HG03571 (cell line): ENCODE measurements at regions not wholly inside any gene's neighbourhood (a gene's known extent, or its start where the extent isn't known, plus 50 kb on each side); places are given as distances from the start of the nearest gene placed in this dataset.
"Not testable (repeated sequence)": the region's sequence is repeated elsewhere in the genome, so short reads cannot be mapped to it uniquely, and the experiment has no call there.

ENCODE experiments used
- ATAC-seq: cut with Tn5 transposase; IDR thresholded peaks from one replicate; pipeline ENCODE4 v1.9.1; 2021; ENCODE audit not compliant: unreplicated experiment

GRCh38 chr13:81138353-81138980 lies 797.5 kb upstream of the SPRY2 start:
- ATAC-seq, result no peak

GRCh38 chr13:81133066-81133465 lies 792.1 kb upstream of the SPRY2 start:
- ATAC-seq, result no peak

- ATAC-seq, result no peak
These were observed 776.5 kb upstream of the SPRY2 start for GRCh38 chr13:81117416-81117815.

- ATAC-seq, result no peak
These were observed 775.7 kb upstream of the SPRY2 start for GRCh38 chr13:81116461-81117282.

GRCh38 chr13:81109026-81109425 lies 768.1 kb upstream of the SPRY2 start:
- ATAC-seq, result no peak

- ATAC-seq, result no peak
These were observed 765.4 kb upstream of the SPRY2 start for GRCh38 chr13:81106348-81106747.

GRCh38 chr13:81104035-81104715 lies 763.2 kb upstream of the SPRY2 start:
- ATAC-seq, result no peak

GRCh38 chr13:81102066-81102465 lies 761.1 kb upstream of the SPRY2 start:
- ATAC-seq, result not testable (repeated sequence)

- no peak for ATAC-seq
These were observed 748.6 kb upstream of the SPRY2 start for GRCh38 chr13:81089371-81090157.

- no peak for ATAC-seq
These were observed 740.1 kb upstream of the SPRY2 start for GRCh38 chr13:81080911-81081454.

- no peak for ATAC-seq
These were observed 737.1 kb upstream of the SPRY2 start for GRCh38 chr13:81078048-81078447.

GRCh38 chr13:81069822-81070221 lies 728.9 kb upstream of the SPRY2 start:
- ATAC-seq, result not testable (repeated sequence)

GRCh38 chr13:81058916-81059290 lies 718.0 kb upstream of the SPRY2 start:
- ATAC-seq, result no peak

GRCh38 chr13:81058211-81058915 lies 717.4 kb upstream of the SPRY2 start:
- ATAC-seq, result no peak

- no peak for ATAC-seq
These were observed 710.9 kb upstream of the SPRY2 start for GRCh38 chr13:81051873-81052272.

GRCh38 chr13:81048026-81048461 lies 707.1 kb upstream of the SPRY2 start:
- ATAC-seq, result no peak

GRCh38 chr13:81041761-81042160 lies 700.8 kb upstream of the SPRY2 start:
- ATAC-seq, result no peak

GRCh38 chr13:81031996-81032395 lies 691.1 kb upstream of the SPRY2 start:
- no peak for ATAC-seq

GRCh38 chr13:81025091-81025490 lies 684.2 kb upstream of the SPRY2 start:
- ATAC-seq, result no peak

GRCh38 chr13:81021284-81021840 lies 680.4 kb upstream of the SPRY2 start:
- ATAC-seq, result no peak
